HepG2 (cell line): ENCODE measurements at regions not wholly inside any gene's neighbourhood (a gene's known extent, or its start where the extent isn't known, plus 50 kb on each side); places are given as distances from the start of the nearest gene placed in this dataset.

ENCODE experiments used
- ATAC-seq: fragments of 200-7000 bp; cut with Tn5 transposase; 3 replicates; pipeline ENCODE4 v1.9.1; 2020; ENCODE audit warnings: mild to moderate bottlenecking, moderate library complexity
- BruUV-seq: library from RNA; stranded (reverse); fragments of 400-500 nt; replicated peaks from 2 replicates; lab custom pipeline; 2021; lab: Mats Ljungman, UMichigan
- CTCF ChIA-PET: fragments of 300-600 bp; formaldehyde crosslinking; extraction: SDS; loops from one replicate; lab custom pipeline; 2021; ENCODE audit warnings: low total read pairs, inconsistent platforms, low intra/inter-chr PET ratio; lab: Yijun Ruan, JAX
- POLR2A ChIA-PET: fragments of 350-600 bp; sonication (Branson Sonifier 250); formaldehyde crosslinking; loops from one replicate; lab custom pipeline; 2020; ENCODE audit warnings: antibody characterized with exemption, inconsistent platforms; lab: Yijun Ruan, JAX
- DNase-seq: peaks from one replicate; pipeline ENCODE4 v3.0.0-alpha.2; 2015; ENCODE audit warnings: low spot score
- FAIRE-seq: peaks from 3 replicates; lab custom pipeline; 2011; peaks lifted over from hg19 to GRCh38; lab: Jason Lieb, UNC
- H2AFZ ChIP-seq: one replicate; pipeline ENCODE4 v1.6.1; 2011; ENCODE audit warnings: low read length, inconsistent platforms
- H3K27ac ChIP-seq: fragments of 300-600 bp; 3 replicates; pipeline ENCODE4 v1.8.0; 2011; ENCODE audit warnings: mixed run types, mild to moderate bottlenecking, mixed read lengths, low read length, inconsistent platforms; ENCODE audit not compliant: insufficient read depth; ENCODE audit errors: extremely low read length
- H3K27me3 ChIP-seq, 2 experiments: fragments of 200-600 bp in 1 of 2; 2 replicates in 1 of 2; 3 replicates in 1 of 2; pipeline versions ENCODE4 v1.6.0 to v1.8.0; 2011; ENCODE audit warnings: low read length in 2 of 2, mild to moderate bottlenecking in 2 of 2, moderate library complexity in 2 of 2, inconsistent platforms in 1 of 2; ENCODE audit not compliant: insufficient read depth in 2 of 2, control insufficient read depth in 1 of 2
- H3K36me3 ChIP-seq, 2 experiments: fragments of 200-600 bp in 1 of 2; replicated peaks in 1 of 2; 2 replicates in 1 of 2; 3 replicates in 1 of 2; pipeline versions ENCODE4 v1.5.1 to v1.8.0; 2011; ENCODE audit warnings: low read length in 2 of 2, inconsistent platforms in 1 of 2; ENCODE audit not compliant: insufficient read depth in 2 of 2, control insufficient read depth in 1 of 2
- H3K4me1 ChIP-seq: 2 replicates; pipeline ENCODE4 v1.5.1; 2012; ENCODE audit warnings: low read length, inconsistent platforms; ENCODE audit not compliant: insufficient read depth
- H3K4me2 ChIP-seq: 2 replicates; pipeline ENCODE4 v1.6.0; 2011; ENCODE audit warnings: low read depth, low read length, inconsistent platforms
- H3K4me3 ChIP-seq, 3 experiments: fragments of 200-600 bp in 1 of 3; sonication (generic), shearing (Covaris generic) in 1 of 3; replicated peaks in 1 of 3; 2 replicates each; pipeline ENCODE4 v1.5.1; 2011 to 2016; ENCODE audit warnings: low read length in 3 of 3, inconsistent platforms in 2 of 3, low read depth in 2 of 3, mild to moderate bottlenecking in 2 of 3, control low read depth in 1 of 3, mixed read lengths in 1 of 3; ENCODE audit not compliant: insufficient read depth in 1 of 3
- H3K79me2 ChIP-seq: one replicate; pipeline ENCODE4 v1.6.1; 2011; ENCODE audit warnings: low read length, inconsistent platforms; ENCODE audit not compliant: insufficient read depth
- H3K9ac ChIP-seq: 2 replicates; pipeline ENCODE4 v1.6.0; 2011; ENCODE audit warnings: mild to moderate bottlenecking, low read depth, low read length, inconsistent platforms; ENCODE audit not compliant: insufficient read depth
- H3K9me3 ChIP-seq: 2 replicates; pipeline ENCODE4 v1.5.1; 2012; ENCODE audit warnings: mild to moderate bottlenecking, low read length
- H4K20me1 ChIP-seq: 2 replicates; pipeline ENCODE4 v1.6.0; 2011; ENCODE audit warnings: inconsistent platforms, mild to moderate bottlenecking, low read length, moderate library complexity; ENCODE audit not compliant: insufficient read depth
- AGO1 ChIP-seq: fragments of 200-400 bp; formaldehyde crosslinking; IDR thresholded peaks from 2 replicates; pipeline ENCODE4 v1.6.1; 2017; ENCODE audit warnings: mild to moderate bottlenecking, low read depth, low read length, moderate library complexity; ENCODE audit not compliant: poor library complexity, severe bottlenecking
- FLYWCH1 ChIP-seq: sonication (generic); formaldehyde crosslinking; IDR thresholded peaks from 2 replicates; pipeline ENCODE4 v1.8.1; 2023; ENCODE audit warnings: mild to moderate bottlenecking, missing genetic modification reagents
- MATR3 ChIP-seq: sonication (generic); formaldehyde crosslinking; IDR thresholded peaks from 2 replicates; pipeline ENCODE4 v1.4.0; 2020; ENCODE audit warnings: missing genetic modification reagents
- MZF1 ChIP-seq: sonication (generic); formaldehyde crosslinking; IDR thresholded peaks from 2 replicates; pipeline ENCODE4 v1.8.1; 2023; ENCODE audit warnings: mild to moderate bottlenecking, missing genetic modification reagents, borderline replicate concordance
- ONECUT2 ChIP-seq: sonication (generic); formaldehyde crosslinking; IDR thresholded peaks from 2 replicates; pipeline ENCODE4 v1.4.0; 2020; ENCODE audit warnings: missing genetic modification reagents
- SNAI1 ChIP-seq: sonication (generic); formaldehyde crosslinking; IDR thresholded peaks from 2 replicates; pipeline ENCODE4 v1.5.0; 2020; ENCODE audit warnings: mild to moderate bottlenecking, missing genetic modification reagents, borderline replicate concordance
- SNRNP70 ChIP-seq: fragments of 200-400 bp; formaldehyde crosslinking; IDR thresholded peaks from 2 replicates; pipeline ENCODE4 v1.6.1; 2017; ENCODE audit warnings: mild to moderate bottlenecking, low read depth, low read length, moderate library complexity
- TAF1 ChIP-seq: sonication (generic); formaldehyde crosslinking; IDR thresholded peaks from 2 replicates; pipeline ENCODE4 v1.4.0; 2020; ENCODE audit warnings: missing genetic modification reagents
- TOPORS ChIP-seq: sonication (generic); formaldehyde crosslinking; IDR thresholded peaks from 2 replicates; pipeline ENCODE4 v1.8.0; 2023; ENCODE audit warnings: mild to moderate bottlenecking, missing genetic modification reagents
- YEATS2 ChIP-seq: sonication (generic); formaldehyde crosslinking; IDR thresholded peaks from 2 replicates; pipeline ENCODE4 v1.4.0; 2020; ENCODE audit warnings: missing genetic modification reagents, borderline replicate concordance
- ZNF296 ChIP-seq: sonication (generic); formaldehyde crosslinking; conservative IDR thresholded peaks from 2 replicates; pipeline ENCODE4 v1.5.0; 2020; ENCODE audit warnings: mild to moderate bottlenecking, missing genetic modification reagents
- ZNF749 ChIP-seq: sonication (generic); formaldehyde crosslinking; IDR thresholded peaks from 2 replicates; pipeline ENCODE4 v1.8.0; 2022; ENCODE audit warnings: mild to moderate bottlenecking, missing genetic modification reagents, moderate library complexity, borderline replicate concordance
- WGBS: methylation state at CpG from one replicate; pipeline ENCODE4 v1.1.6; 2017; ENCODE audit warnings: low lambda C conversion rate; 5-methylcytosine and 5-hydroxymethylcytosine counted together
- in situ Hi-C: cut with HindIII; loops from 2 replicates; pipeline ENCODE4 v1.10.0; 2017; ENCODE audit warnings: low pct_unique_long_range_greater_than_20kb; ENCODE audit not compliant: extremely low pct_ligation_motif_present
- intact Hi-C: fragments of 100-400 bp; cut with micrococcal nuclease; formaldehyde crosslinking; loops from one replicate; pipeline ENCODE4 v1.10.0; 2022; ENCODE audit not compliant: unreplicated experiment
- TF ChIP-seq, protein P1 (sequence below): sonication (generic); formaldehyde crosslinking; IDR thresholded peaks from 2 replicates; pipeline ENCODE4 v1.9.0; 2021; ENCODE audit warnings: missing genetic modification reagents, mild to moderate bottlenecking, borderline replicate concordance
- TF ChIP-seq, protein P2 (sequence below), 2 experiments: sonication (generic) in 1 of 2; formaldehyde crosslinking in 1 of 2; IDR thresholded peaks; 2 replicates each; pipeline versions ENCODE4 v1.4.0 to v1.6.1; 2016 to 2020; ENCODE audit warnings: borderline replicate concordance in 1 of 2, low read depth in 1 of 2, mild to moderate bottlenecking in 1 of 2, missing genetic modification reagents in 1 of 2

DNA sequence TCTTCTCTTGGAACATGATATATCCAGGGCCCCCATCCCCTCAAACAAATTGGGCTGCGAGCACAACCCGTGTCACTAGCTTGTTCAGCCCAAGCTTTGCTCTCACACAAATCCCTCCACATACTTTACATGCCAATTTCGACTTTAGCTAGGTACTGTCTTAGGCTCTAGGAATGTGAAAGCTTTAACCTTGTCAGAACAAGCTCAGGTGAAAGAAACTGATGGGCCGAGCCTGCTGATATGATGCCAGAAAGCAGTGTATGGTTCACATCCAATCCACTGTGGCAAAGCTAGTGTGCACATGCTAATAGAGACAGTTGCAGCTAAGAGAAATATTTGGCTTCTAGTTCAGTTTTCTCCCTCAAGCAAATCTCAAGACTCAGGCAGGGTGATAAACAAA lies 79.5 kb downstream of the TNFSF18 start:
- Histone ChIP-seq H3K36me3 (no peaks in the 10 kb centered on the region), H3K9me3 (no peaks in the 10 kb centered on the region), H3K4me3 (no peak overlapping the region), H3K9ac (no peak overlapping the region), H3K27me3 (no peaks in the 10 kb centered on the region), H3K27ac (no peak overlapping the region), H3K4me1 (peaks cover 20% of the 10 kb centered on the region), H3K79me2 (no peaks in the 10 kb centered on the region), H3K4me2 (no peak overlapping the region), H2AFZ (no peak overlapping the region), H4K20me1 (no peaks in the 10 kb centered on the region)
- 40% methylated on average over 4 of the region's 4 CpGs for WGBS
- DNase-seq = no peak
- intact Hi-C loops (no loop called here), in situ Hi-C loops (no loop called here)
- ChIA-PET POLR2A (no interaction called here), CTCF (no interaction called here)
- BruUV-seq = no TSS peak
- no peak for TF ChIP-seq FLYWCH1
- TF ChIP-seq ZNF296 (CRISPR knock-in tag) = no peak
- TF ChIP-seq MZF1 = no peak
- TF ChIP-seq TAF1 (CRISPR knock-in tag) = no peak
- TF ChIP-seq ZNF749 (CRISPR knock-in tag) = no peak
- no peak for TF ChIP-seq TOPORS (CRISPR knock-in tag)
- TF ChIP-seq, protein P1, sequence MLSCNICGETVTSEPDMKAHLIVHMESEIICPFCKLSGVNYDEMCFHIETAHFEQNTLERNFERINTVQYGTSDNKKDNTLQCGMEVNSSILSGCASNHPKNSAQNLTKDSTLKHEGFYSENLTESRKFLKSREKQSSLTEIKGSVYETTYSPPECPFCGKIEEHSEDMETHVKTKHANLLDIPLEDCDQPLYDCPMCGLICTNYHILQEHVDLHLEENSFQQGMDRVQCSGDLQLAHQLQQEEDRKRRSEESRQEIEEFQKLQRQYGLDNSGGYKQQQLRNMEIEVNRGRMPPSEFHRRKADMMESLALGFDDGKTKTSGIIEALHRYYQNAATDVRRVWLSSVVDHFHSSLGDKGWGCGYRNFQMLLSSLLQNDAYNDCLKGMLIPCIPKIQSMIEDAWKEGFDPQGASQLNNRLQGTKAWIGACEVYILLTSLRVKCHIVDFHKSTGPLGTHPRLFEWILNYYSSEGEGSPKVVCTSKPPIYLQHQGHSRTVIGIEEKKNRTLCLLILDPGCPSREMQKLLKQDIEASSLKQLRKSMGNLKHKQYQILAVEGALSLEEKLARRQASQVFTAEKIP = no peak
- TF ChIP-seq ONECUT2 (CRISPR knock-in tag) = no peak
- FAIRE-seq = no peak
- ATAC-seq = no peak

DNA sequence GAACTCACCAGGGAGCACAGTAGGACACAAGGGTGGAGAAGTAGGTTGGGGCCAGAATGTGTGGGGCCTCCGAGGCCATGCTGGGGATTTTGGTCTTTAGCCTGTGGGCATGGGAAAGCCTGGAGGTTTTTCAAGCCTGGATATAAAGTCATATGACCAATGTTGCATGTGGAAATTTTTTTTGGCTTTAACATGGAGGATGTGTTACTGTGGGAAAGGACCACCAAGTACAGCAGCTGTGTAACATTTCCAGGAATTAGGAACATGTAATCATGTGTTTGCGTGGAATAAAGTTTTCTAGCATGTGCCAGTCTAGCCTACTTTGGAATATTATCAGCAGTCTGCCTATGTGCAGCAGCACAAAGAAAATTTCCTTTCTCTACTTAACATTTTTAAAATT lies 78.5 kb downstream of the TNFSF18 start:
- no TSS peak for BruUV-seq
- ATAC-seq (no peak), FAIRE-seq (no peak), DNase-seq (no peak)
- Histone ChIP-seq H3K9me3 (no peaks in the 10 kb centered on the region), H3K79me2 (no peaks in the 10 kb centered on the region), H4K20me1 (no peaks in the 10 kb centered on the region), H3K27ac (no peak overlapping the region), H3K9ac (no peak overlapping the region), H3K36me3 (no peaks in the 10 kb centered on the region), H3K4me2 (no peak overlapping the region), H3K4me1 (peaks cover 30% of the 10 kb centered on the region), H2AFZ (no peak overlapping the region), H3K27me3 (no peaks in the 10 kb centered on the region), H3K4me3 (no peak overlapping the region)
- ChIA-PET CTCF (no interaction called here), POLR2A (no interaction called here)
- intact Hi-C loops (no loop called here), in situ Hi-C loops (no loop called here)
- 58% methylated on average over 2 of the region's 2 CpGs for WGBS
- TF ChIP-seq, protein P2, sequence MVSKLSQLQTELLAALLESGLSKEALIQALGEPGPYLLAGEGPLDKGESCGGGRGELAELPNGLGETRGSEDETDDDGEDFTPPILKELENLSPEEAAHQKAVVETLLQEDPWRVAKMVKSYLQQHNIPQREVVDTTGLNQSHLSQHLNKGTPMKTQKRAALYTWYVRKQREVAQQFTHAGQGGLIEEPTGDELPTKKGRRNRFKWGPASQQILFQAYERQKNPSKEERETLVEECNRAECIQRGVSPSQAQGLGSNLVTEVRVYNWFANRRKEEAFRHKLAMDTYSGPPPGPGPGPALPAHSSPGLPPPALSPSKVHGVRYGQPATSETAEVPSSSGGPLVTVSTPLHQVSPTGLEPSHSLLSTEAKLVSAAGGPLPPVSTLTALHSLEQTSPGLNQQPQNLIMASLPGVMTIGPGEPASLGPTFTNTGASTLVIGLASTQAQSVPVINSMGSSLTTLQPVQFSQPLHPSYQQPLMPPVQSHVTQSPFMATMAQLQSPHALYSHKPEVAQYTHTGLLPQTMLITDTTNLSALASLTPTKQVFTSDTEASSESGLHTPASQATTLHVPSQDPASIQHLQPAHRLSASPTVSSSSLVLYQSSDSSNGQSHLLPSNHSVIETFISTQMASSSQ (IDR thresholded peaks at IDR 0.05; ENCODE audit: low read depth) = no peak
- TF ChIP-seq, protein P2 (CRISPR knock-in tag; IDR thresholded peaks at IDR 0.05; ENCODE audit: borderline replicate concordance) = no peak
- no peak for TF ChIP-seq SNRNP70
- no peak for TF ChIP-seq MATR3 (CRISPR knock-in tag)
- no peak for TF ChIP-seq YEATS2 (CRISPR knock-in tag)
- TF ChIP-seq AGO1 = no peak
- TF ChIP-seq SNAI1 (CRISPR knock-in tag) = no peak
